ENCODE measurements at regions not wholly inside any gene's neighbourhood (a gene's known extent, or its start where the extent isn't known, plus 50 kb on each side); places are given as distances from the start of the nearest gene placed in this dataset.

GRCh38 chr1:220386494-220387195, 114.4 kb upstream of the RAB3GAP2 start:
- Histone ChIP-seq H3K36me3 (no peaks in the 10 kb centered on the region), H3K4me1 (no peaks in the 10 kb centered on the region), H3K27me3 (no peaks in the 10 kb centered on the region), H3K4me3 (no peak overlapping the region), H3K9me3 (peaks cover 0 to 2% of the 10 kb centered on the region in 2 donors), H3K27ac (no peak overlapping the region)
- intact Hi-C loops (cut with DNase I), result no loop called here
- DNase-seq (ENCODE audit: low spot score in 2 of 2), result no peak
- TF ChIP-seq CTCF (IDR thresholded peaks at IDR 0.05), result no peak

DNA sequence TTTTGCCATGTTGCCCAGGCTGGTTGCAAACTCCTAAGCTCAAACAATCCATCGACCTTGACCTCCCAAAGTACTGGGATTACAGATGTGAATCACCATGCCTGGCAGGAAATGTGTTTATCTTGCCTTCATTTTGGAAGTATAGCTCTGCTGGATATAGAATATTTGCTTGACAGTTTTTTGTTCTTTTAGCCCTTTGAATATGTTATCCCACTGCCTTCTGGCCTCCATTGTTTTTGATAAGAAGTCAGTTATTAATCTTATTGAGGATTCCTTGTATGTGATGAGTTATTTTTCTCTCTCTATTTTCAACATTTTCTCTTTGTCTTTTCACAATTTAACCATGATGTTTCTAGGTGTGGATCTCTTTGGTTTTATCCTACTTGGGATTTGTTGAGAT, 112.9 kb upstream of the RAB3GAP2 start:
- Histone ChIP-seq H3K4me1 (no peaks in the 10 kb centered on the region), H3K27ac (no peak overlapping the region), H3K27me3 (no peaks in the 10 kb centered on the region), H3K36me3 (no peaks in the 10 kb centered on the region), H3K4me3 (no peak overlapping the region), H3K9me3 (peaks cover 0 to 2% of the 10 kb centered on the region in 2 donors)
- no peak for TF ChIP-seq CTCF (IDR thresholded peaks at IDR 0.05)
- no peak for DNase-seq (ENCODE audit: low spot score in 2 of 2)
- intact Hi-C loops (cut with DNase I), result no loop called here

- no peak for DNase-seq (ENCODE audit: low spot score in 2 of 2)
- intact Hi-C loops (cut with DNase I), result no loop called here
- Histone ChIP-seq H3K36me3 (no peaks in the 10 kb centered on the region), H3K4me1 (no peaks in the 10 kb centered on the region), H3K9me3 (peaks cover 0 to 2% of the 10 kb centered on the region in 2 donors), H3K4me3 (no peak overlapping the region), H3K27me3 (no peaks in the 10 kb centered on the region), H3K27ac (no peak overlapping the region)
- no peak for TF ChIP-seq CTCF (IDR thresholded peaks at IDR 0.05)
These were observed 110.7 kb upstream of the RAB3GAP2 start for GRCh38 chr1:220382994-220383393.

GRCh38 chr1:220380885-220381284, 108.6 kb upstream of the RAB3GAP2 start:
- H3K4me3 ChIP-seq, result no peak overlapping the region
- intact Hi-C loops (cut with DNase I), result no loop called here
- no peaks in the 10 kb centered on the region for H3K4me1 ChIP-seq
- H3K36me3 ChIP-seq, result no peaks in the 10 kb centered on the region
- DNase-seq (ENCODE audit: low spot score in 2 of 2), result no peak
- peaks cover 0 to 2% of the 10 kb centered on the region in 2 donors for H3K9me3 ChIP-seq
- TF ChIP-seq CTCF (IDR thresholded peaks at IDR 0.05), result no peak
- no peak overlapping the region for H3K27ac ChIP-seq
- no peaks in the 10 kb centered on the region for H3K27me3 ChIP-seq

DNA sequence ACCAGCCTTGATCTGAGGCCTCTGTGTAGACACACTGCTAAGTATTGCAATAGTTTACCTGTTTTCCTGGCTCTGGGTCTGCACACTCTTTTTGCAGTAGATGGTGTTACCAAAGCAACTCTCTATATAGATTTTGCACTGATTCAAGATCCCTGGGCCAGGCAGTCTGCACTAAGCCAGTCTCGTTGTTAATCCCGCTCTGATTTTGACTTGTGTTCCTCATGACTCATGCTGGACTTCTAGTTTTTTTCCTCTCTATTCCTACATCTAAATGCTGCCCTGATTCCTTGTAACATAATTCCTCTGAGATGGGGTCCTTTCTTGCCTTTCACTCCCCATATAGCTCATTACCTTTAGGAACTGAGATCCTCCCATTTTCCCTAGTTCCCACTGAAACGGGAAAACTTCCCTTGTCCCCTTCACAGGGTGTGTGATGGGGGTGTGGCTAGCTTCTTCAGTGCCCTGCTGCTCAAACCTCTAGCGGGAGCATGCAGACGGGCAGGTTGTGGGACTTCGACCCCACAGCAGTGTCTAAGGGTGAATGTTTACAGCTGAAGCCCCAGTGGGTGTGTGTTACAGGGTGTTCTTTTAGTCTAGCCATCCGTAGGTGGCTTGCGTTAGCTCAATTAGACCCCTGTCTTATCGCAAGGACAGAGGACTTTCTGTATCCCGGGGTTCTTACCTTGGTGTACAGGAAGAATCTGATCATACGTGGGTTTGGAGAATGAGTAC, 106.5 kb upstream of the RAB3GAP2 start:
- H3K9me3 ChIP-seq, result no peaks in the 10 kb centered on the region

More for the DNA sequence above, 106.5 kb upstream of the RAB3GAP2 start:
- intact Hi-C loops (cut with DNase I), result no loop called here
- H3K27me3 ChIP-seq, result no peaks in the 10 kb centered on the region
- no peak overlapping the region for H3K4me3 ChIP-seq
- no peak for DNase-seq (ENCODE audit: low spot score in 2 of 2)
- TF ChIP-seq CTCF (IDR thresholded peaks at IDR 0.05), result no peak
- H3K4me1 ChIP-seq, result no peaks in the 10 kb centered on the region
- no peaks in the 10 kb centered on the region for H3K36me3 ChIP-seq
- no peak overlapping the region for H3K27ac ChIP-seq
